ENCODE measurements at regions not wholly inside any gene's neighbourhood (a gene's known extent, or its start where the extent isn't known, plus 50 kb on each side); places are given as distances from the start of the nearest gene placed in this dataset.

DNA sequence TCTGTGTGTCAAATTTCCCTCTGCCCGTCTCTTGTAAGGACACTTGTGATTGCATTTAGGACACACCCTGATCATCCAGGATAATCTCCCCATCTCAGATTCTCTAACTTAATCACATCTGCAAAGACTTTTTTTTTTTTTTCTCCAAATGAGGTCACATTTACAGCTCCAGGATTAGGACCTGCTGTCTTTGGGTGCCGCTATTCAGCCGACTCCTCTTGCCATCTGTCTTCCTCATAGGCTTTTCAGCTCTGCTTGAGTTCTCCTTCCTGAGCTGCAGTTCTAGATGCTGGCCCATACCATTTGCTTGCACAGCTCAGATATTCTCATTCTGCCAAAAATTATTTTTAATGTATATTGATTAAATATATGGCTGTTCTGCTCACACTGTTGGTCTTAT, 94.3 kb upstream of the TLE3 start:
- peaks cover 7 to 17% (median 14%) of the 10 kb centered on the region in 4 donors for H3K4me1 ChIP-seq
- intact Hi-C loops (cut with DNase I; ENCODE audit: low total_unique reads): no loop called here
- 94 to 97% (median 96%) methylated on average over 3 of the region's 3 CpGs for WGBS, 5 donors
- H3K27me3 ChIP-seq: no peaks in the 10 kb centered on the region
- TF ChIP-seq POLR2A (IDR thresholded peaks at IDR 0.05) (no peak), EP300 (IDR thresholded peaks at IDR 0.05) (no peak), POLR2AphosphoS5 (IDR thresholded peaks at IDR 0.05) (no peak)
- TF ChIP-seq, protein P1, sequence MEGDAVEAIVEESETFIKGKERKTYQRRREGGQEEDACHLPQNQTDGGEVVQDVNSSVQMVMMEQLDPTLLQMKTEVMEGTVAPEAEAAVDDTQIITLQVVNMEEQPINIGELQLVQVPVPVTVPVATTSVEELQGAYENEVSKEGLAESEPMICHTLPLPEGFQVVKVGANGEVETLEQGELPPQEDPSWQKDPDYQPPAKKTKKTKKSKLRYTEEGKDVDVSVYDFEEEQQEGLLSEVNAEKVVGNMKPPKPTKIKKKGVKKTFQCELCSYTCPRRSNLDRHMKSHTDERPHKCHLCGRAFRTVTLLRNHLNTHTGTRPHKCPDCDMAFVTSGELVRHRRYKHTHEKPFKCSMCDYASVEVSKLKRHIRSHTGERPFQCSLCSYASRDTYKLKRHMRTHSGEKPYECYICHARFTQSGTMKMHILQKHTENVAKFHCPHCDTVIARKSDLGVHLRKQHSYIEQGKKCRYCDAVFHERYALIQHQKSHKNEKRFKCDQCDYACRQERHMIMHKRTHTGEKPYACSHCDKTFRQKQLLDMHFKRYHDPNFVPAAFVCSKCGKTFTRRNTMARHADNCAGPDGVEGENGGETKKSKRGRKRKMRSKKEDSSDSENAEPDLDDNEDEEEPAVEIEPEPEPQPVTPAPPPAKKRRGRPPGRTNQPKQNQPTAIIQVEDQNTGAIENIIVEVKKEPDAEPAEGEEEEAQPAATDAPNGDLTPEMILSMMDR (IDR thresholded peaks at IDR 0.05): no peak
- H3K9me3 ChIP-seq: peaks cover 0 to 8% (median 8%) of the 10 kb centered on the region in 4 donors
- no peak for DNase-seq
- no peak overlapping the region for H3K27ac ChIP-seq
- no peak overlapping the region for H3K4me3 ChIP-seq
- no peaks in the 10 kb centered on the region for H3K36me3 ChIP-seq

DNA sequence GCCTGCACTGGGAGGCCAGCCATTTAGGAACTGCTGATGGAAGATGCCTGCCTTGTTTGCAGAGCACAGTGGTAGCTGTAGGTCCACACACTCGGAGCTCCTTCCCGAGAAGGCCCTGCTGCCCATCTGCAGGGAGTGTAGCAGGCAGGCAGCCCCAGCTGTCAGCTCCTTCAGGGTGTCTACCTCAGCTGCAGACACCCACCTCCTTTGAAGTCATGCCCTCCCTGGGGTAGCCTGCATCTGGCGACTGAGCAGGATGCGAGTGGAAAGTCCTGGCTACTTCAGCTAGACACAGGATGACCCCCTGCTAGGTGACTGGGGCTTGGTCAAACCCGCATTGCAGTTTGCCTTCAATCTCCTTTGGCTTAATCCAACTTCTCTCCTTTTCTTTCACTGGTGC, 93.2 kb upstream of the TLE3 start:
- WGBS, 5 donors: 78 to 94% (median 88%) methylated on average over 5 of the region's 5 CpGs
- Histone ChIP-seq H3K27ac (no peak overlapping the region), H3K4me3 (no peak overlapping the region), H3K27me3 (no peaks in the 10 kb centered on the region), H3K4me1 (peaks cover 2 to 8% (median 7%) of the 10 kb centered on the region in 4 donors), H3K9me3 (peaks cover 0 to 8% (median 8%) of the 10 kb centered on the region in 4 donors), H3K36me3 (no peaks in the 10 kb centered on the region)
- intact Hi-C loops (cut with DNase I; ENCODE audit: low total_unique reads): no loop called here
- no peak for TF ChIP-seq EP300 (IDR thresholded peaks at IDR 0.05)
- TF ChIP-seq, protein P1 (IDR thresholded peaks at IDR 0.05): no peak
- no peak for TF ChIP-seq POLR2AphosphoS5 (IDR thresholded peaks at IDR 0.05)
- no peak for TF ChIP-seq POLR2A (IDR thresholded peaks at IDR 0.05)
- no peak for DNase-seq

DNA sequence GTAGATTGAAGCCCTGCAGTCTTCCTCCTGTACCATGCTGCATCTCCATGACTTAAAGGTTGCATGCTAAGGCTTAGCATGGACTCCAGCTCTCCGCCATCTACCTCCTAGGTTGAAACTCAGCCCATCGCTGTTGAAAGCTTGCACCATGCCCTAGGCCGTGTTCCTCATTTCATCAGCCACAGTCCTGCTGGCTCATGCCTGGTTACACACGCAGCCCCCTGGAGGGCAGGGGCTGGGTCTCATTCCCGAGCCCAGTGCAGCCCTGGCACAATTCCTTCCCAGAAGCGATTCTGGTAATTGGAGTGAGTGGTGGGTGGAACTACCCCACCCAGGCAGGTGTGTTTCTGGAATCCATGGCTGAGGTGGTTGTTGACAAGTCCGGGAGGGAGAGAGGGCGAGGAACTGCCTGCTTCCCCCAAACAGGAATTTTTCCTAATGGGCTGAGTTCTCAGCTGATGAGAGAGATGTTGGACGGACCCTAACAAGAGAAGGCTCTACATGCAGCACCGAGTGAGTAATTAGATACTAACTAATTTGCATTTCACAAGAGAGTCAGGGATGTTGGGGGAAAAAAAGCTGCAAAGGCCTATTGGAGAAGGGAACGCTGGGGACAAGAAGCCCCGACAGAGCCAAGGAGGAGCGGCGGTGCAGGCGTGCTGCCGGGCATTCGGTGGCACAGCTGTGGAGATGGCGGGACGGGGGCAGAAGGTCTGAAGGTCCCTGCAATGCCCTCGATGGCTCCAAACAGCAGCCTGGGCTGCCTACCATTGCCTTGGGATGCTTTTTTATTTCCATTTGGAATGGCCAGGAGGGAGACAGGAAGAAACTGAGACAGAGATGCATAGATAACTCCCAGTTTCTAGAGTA, 92.3 kb upstream of the TLE3 start:
- Histone ChIP-seq H3K27me3 (no peaks in the 10 kb centered on the region), H3K4me1 (no peaks in the 10 kb centered on the region), H3K27ac (no peak overlapping the region), H3K4me3 (no peak overlapping the region), H3K9me3 (peaks cover 0 to 8% (median 8%) of the 10 kb centered on the region in 4 donors), H3K36me3 (no peaks in the 10 kb centered on the region)
- intact Hi-C loops (cut with DNase I; ENCODE audit: low total_unique reads): no loop called here
- TF ChIP-seq POLR2AphosphoS5 (IDR thresholded peaks at IDR 0.05): no peak
- no peak for TF ChIP-seq POLR2A (IDR thresholded peaks at IDR 0.05)
- TF ChIP-seq, protein P1 (IDR thresholded peaks at IDR 0.05): no peak
- no peak for TF ChIP-seq EP300 (IDR thresholded peaks at IDR 0.05)
- no peak for DNase-seq
- 91 to 95% (median 92%) methylated on average over 20 of the region's 20 CpGs for WGBS, 5 donors

DNA sequence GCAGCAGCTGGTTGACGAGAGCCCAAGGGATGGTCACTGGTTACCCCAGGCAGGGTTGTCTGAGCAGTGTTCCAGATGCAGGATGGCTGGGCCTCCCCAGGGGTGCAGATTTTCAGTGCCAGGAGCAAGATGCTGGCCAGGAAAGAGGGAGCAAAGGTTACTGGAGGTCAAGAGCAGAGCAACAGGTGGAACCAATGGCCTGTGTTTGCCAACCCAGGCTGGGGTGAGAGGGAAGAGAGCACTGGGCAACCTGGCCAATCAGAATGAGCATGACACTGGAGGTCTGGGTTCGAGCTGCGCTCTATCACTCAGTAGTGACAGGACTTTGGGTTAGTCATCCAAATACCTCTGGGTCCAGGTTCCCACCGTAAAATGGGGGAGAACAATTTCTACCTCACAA, 90.6 kb upstream of the TLE3 start:
- intact Hi-C loops (cut with DNase I; ENCODE audit: low total_unique reads): no loop called here
- H3K27me3 ChIP-seq: no peaks in the 10 kb centered on the region
- H3K4me3 ChIP-seq: no peak overlapping the region
- no peaks in the 10 kb centered on the region for H3K4me1 ChIP-seq
- no peak for TF ChIP-seq POLR2A (IDR thresholded peaks at IDR 0.05)
- TF ChIP-seq POLR2AphosphoS5 (IDR thresholded peaks at IDR 0.05): no peak
- TF ChIP-seq, protein P1 (IDR thresholded peaks at IDR 0.05): no peak
- TF ChIP-seq EP300 (IDR thresholded peaks at IDR 0.05): no peak
- no peaks in the 10 kb centered on the region for H3K36me3 ChIP-seq
- H3K27ac ChIP-seq: no peak overlapping the region
- WGBS, 5 donors: 96 to 100% (median 97%) methylated on average over 4 of the region's 4 CpGs
- peaks cover 0 to 8% (median 8%) of the 10 kb centered on the region in 4 donors for H3K9me3 ChIP-seq
- DNase-seq: no peak

Data from stomach (tissue), 8 donors.